ENCODE measurements at regions not wholly inside any gene's neighbourhood (a gene's known extent, or its start where the extent isn't known, plus 50 kb on each side); places are given as distances from the start of the nearest gene placed in this dataset.

DNA sequence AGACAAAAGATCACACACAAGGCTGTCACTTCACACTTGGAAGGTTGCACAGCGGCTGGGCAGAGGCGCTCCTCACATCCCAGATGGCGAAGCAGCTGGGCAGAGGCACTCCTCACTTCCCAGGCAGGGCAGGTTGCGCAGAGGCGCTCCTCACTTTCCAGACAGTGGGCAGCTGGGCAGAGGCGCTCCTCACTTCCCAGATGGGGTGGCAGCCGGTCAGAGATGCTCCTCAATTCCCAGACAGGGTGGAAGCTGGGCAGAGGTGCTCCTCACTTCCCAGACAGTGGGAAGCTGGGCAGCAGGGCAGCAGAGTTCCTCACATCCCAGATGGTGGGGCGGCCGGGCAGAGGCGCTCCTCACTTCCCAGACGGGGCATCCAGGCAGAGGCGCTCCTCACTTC is 199.2 kb downstream of the RTL9 start (continued):
- TF ChIP-seq, protein P1, sequence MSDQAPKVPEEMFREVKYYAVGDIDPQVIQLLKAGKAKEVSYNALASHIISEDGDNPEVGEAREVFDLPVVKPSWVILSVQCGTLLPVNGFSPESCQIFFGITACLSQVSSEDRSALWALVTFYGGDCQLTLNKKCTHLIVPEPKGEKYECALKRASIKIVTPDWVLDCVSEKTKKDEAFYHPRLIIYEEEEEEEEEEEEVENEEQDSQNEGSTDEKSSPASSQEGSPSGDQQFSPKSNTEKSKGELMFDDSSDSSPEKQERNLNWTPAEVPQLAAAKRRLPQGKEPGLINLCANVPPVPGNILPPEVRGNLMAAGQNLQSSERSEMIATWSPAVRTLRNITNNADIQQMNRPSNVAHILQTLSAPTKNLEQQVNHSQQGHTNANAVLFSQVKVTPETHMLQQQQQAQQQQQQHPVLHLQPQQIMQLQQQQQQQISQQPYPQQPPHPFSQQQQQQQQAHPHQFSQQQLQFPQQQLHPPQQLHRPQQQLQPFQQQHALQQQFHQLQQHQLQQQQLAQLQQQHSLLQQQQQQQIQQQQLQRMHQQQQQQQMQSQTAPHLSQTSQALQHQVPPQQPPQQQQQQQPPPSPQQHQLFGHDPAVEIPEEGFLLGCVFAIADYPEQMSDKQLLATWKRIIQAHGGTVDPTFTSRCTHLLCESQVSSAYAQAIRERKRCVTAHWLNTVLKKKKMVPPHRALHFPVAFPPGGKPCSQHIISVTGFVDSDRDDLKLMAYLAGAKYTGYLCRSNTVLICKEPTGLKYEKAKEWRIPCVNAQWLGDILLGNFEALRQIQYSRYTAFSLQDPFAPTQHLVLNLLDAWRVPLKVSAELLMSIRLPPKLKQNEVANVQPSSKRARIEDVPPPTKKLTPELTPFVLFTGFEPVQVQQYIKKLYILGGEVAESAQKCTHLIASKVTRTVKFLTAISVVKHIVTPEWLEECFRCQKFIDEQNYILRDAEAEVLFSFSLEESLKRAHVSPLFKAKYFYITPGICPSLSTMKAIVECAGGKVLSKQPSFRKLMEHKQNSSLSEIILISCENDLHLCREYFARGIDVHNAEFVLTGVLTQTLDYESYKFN (CRISPR knock-in tag; conservative IDR thresholded peaks at IDR 0.05) = no peak
- TF ChIP-seq ZNF383 (CRISPR knock-in tag; IDR thresholded peaks at IDR 0.05; ENCODE audit: borderline replicate concordance) = no peak

DNA sequence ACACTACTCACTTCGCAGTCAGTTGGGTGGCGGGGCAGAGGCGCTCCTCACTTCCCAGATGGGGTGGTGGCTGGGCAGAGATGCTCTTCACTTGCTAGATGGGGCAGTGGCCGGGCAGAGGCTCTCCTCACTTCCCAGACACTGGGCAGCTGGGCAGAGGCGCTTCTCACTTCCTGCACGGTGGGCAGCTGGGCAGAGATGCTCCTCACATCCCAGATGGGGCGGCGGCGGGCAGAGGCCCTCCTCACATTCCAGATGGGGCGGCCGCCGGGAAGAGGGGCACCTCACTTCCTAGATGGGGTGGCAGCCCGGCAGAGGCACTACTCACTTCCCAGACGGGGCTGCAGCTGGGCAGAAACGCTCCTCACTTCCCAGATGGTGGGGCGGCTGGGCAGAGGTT is 199.8 kb downstream of the RTL9 start:
- Histone ChIP-seq H3K27ac (ENCODE audit: extremely low read length, insufficient read depth, low read length) (no peak overlapping the region), H3K79me2 (ENCODE audit: insufficient read depth, low read length) (no peaks in the 10 kb centered on the region), H3K9me3 (ENCODE audit: low read length) (no peaks in the 10 kb centered on the region), H3K4me1 (ENCODE audit: insufficient read depth, low read length) (no peaks in the 10 kb centered on the region), H3K4me3 (replicated peaks in 1 of 3; ENCODE audit: insufficient read depth in 1 of 3, low read depth in 2 of 3, low read length in 3 of 3) (no peak overlapping the region), H3K4me2 (ENCODE audit: low read depth, low read length) (no peak overlapping the region), H3K36me3 (replicated peaks in 1 of 2; ENCODE audit: control insufficient read depth in 1 of 2, insufficient read depth in 2 of 2, low read length in 2 of 2) (no peaks in the 10 kb centered on the region), H4K20me1 (ENCODE audit: insufficient read depth, low read length) (no peaks in the 10 kb centered on the region), H3K9ac (ENCODE audit: insufficient read depth, low read depth, low read length) (no peak overlapping the region), H3K27me3 (ENCODE audit: control insufficient read depth in 1 of 2, insufficient read depth in 2 of 2, low read length in 2 of 2) (no peaks in the 10 kb centered on the region), H2AFZ (ENCODE audit: low read length) (no peak overlapping the region)
- in situ Hi-C loops (cut with HindIII; ENCODE audit: extremely low pct_ligation_motif_present, low pct_unique_long_range_greater_than_20kb) = no loop called here
- ChIA-PET CTCF (ENCODE audit: low intra/inter-chr PET ratio, low total read pairs) (no interaction called here), POLR2A (no interaction called here)
- no TSS peak for BruUV-seq (replicated peaks)
- ATAC-seq (no peak), DNase-seq (ENCODE audit: low spot score) (no peak), FAIRE-seq (no peak)
- WGBS (ENCODE audit: low lambda C conversion rate) = no CpG with 5 or more reads among the region's 16 CpGs
- TF ChIP-seq ZNF121 (CRISPR knock-in tag; IDR thresholded peaks at IDR 0.05) (no peak), RFXANK (CRISPR knock-in tag; IDR thresholded peaks at IDR 0.05) (no peak), ZSCAN20 (CRISPR knock-in tag; IDR thresholded peaks at IDR 0.05; ENCODE audit: borderline replicate concordance) (no peak), ZNF768 (CRISPR knock-in tag; IDR thresholded peaks at IDR 0.05) (no peak), PAWR (CRISPR knock-in tag; IDR thresholded peaks at IDR 0.05; ENCODE audit: borderline replicate concordance) (no peak), ZNF598 (CRISPR knock-in tag; IDR thresholded peaks at IDR 0.05; ENCODE audit: borderline replicate concordance) (no peak), HMG20A (CRISPR knock-in tag; IDR thresholded peaks at IDR 0.05; ENCODE audit: borderline replicate concordance) (no peak)
- TF ChIP-seq, protein P2, sequence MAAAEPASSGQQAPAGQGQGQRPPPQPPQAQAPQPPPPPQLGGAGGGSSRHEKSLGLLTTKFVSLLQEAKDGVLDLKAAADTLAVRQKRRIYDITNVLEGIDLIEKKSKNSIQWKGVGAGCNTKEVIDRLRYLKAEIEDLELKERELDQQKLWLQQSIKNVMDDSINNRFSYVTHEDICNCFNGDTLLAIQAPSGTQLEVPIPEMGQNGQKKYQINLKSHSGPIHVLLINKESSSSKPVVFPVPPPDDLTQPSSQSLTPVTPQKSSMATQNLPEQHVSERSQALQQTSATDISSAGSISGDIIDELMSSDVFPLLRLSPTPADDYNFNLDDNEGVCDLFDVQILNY (CRISPR knock-in tag; conservative IDR thresholded peaks at IDR 0.05) = no peak
- TF ChIP-seq, protein P3, sequence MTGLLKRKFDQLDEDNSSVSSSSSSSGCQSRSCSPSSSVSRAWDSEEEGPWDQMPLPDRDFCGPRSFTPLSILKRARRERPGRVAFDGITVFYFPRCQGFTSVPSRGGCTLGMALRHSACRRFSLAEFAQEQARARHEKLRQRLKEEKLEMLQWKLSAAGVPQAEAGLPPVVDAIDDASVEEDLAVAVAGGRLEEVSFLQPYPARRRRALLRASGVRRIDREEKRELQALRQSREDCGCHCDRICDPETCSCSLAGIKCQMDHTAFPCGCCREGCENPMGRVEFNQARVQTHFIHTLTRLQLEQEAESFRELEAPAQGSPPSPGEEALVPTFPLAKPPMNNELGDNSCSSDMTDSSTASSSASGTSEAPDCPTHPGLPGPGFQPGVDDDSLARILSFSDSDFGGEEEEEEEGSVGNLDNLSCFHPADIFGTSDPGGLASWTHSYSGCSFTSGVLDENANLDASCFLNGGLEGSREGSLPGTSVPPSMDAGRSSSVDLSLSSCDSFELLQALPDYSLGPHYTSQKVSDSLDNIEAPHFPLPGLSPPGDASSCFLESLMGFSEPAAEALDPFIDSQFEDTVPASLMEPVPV (CRISPR knock-in tag; IDR thresholded peaks at IDR 0.05) = no peak
- TF ChIP-seq, protein P4, sequence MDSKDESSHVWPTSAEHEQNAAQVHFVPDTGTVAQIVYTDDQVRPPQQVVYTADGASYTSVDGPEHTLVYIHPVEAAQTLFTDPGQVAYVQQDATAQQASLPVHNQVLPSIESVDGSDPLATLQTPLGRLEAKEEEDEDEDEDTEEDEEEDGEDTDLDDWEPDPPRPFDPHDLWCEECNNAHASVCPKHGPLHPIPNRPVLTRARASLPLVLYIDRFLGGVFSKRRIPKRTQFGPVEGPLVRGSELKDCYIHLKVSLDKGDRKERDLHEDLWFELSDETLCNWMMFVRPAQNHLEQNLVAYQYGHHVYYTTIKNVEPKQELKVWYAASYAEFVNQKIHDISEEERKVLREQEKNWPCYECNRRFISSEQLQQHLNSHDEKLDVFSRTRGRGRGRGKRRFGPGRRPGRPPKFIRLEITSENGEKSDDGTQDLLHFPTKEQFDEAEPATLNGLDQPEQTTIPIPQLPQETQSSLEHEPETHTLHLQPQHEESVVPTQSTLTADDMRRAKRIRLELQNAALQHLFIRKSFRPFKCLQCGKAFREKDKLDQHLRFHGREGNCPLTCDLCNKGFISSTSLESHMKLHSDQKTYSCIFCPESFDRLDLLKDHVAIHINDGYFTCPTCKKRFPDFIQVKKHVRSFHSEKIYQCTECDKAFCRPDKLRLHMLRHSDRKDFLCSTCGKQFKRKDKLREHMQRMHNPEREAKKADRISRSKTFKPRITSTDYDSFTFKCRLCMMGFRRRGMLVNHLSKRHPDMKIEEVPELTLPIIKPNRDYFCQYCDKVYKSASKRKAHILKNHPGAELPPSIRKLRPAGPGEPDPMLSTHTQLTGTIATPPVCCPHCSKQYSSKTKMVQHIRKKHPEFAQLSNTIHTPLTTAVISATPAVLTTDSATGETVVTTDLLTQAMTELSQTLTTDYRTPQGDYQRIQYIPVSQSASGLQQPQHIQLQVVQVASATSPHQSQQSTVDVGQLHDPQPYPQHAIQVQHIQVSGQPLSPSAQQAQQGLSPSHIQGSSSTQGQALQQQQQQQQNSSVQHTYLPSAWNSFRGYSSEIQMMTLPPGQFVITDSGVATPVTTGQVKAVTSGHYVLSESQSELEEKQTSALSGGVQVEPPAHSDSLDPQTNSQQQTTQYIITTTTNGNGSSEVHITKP (CRISPR knock-in tag; IDR thresholded peaks at IDR 0.05; ENCODE audit: low read depth) = no peak
- intact Hi-C loops (cut with micrococcal nuclease; ENCODE audit: unreplicated experiment) = no loop called here

Measured in HepG2 (cell line).